ENCODE measurements at regions not wholly inside any gene's neighbourhood (a gene's known extent, or its start where the extent isn't known, plus 50 kb on each side); places are given as distances from the start of the nearest gene placed in this dataset.

- no peak overlapping the region for H3K4me3 ChIP-seq (ENCODE audit: low read depth, low read length)
- TF ChIP-seq CTCF (IDR thresholded peaks at IDR 0.05; ENCODE audit: borderline replicate concordance, insufficient read depth, low read depth, low read length) = no peak
Measured at GRCh38 chr1:55582084-55582483, 366.9 kb upstream of the USP24 start.

GRCh38 chr1:55580845-55581332 lies 365.7 kb upstream of the USP24 start:
- no peak for TF ChIP-seq CTCF (IDR thresholded peaks at IDR 0.05; ENCODE audit: borderline replicate concordance, insufficient read depth, low read depth, low read length)

DNA sequence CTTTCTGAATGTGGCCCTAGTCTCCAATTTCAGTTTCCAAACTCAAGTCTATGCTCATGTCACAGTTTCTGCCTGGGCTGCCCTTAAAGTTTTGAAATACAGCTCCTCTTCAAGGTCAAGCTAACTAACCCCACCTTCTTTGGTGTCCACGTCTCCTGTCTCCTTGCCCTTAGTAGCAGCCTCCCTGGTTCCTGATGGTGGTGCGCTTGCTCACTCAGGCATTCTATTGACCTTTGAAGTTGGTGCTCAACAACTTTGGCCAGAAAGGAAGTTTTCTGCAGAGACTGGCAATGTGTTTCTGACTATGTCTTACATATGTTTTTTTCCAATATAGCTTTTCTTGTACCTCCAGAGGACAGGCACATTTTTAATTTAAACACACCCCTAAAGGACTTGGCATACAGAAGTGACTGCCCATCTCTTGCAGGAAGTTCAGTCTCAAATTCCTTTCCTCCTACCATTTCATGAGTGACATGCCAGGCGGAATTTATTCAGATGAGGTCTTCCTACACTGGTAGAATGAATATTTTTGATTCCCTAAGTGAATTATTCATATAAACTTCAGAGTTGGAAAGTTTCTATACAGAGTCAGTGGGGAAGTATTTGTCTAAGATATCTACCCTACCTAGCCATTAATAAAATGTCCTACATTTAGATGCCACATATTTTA lies 364.3 kb upstream of the USP24 start:
- H3K4me3 ChIP-seq (ENCODE audit: low read depth, low read length) = no peak overlapping the region
- TF ChIP-seq CTCF (IDR thresholded peaks at IDR 0.05; ENCODE audit: borderline replicate concordance, insufficient read depth, low read depth, low read length) = no peak

More at GRCh38 chr1:55580845-55581332, 365.7 kb upstream of the USP24 start:
- no peak overlapping the region for H3K4me3 ChIP-seq (ENCODE audit: low read depth, low read length)

DNA sequence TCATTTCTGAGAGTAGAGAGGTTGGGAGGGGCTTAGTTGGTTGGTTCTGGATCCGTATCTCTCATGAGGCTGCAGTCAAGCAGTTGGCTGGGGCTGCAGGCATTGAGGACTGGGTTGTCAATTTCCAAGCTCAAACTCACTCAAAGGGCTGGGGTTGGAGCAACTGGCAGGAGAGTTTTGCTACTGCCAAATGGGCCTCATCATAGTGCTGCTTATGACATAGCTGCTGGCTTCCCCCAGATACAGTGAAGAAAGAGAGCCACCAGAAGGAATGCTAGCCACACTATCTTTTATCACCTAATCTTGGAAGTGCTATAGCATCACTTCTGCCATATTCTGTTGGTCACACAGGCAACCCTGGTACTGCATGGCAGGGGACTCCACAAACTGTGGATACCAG lies 363.5 kb upstream of the USP24 start:
- no peak overlapping the region for H3K4me3 ChIP-seq (ENCODE audit: low read depth, low read length)
- no peak for TF ChIP-seq CTCF (IDR thresholded peaks at IDR 0.05; ENCODE audit: borderline replicate concordance, insufficient read depth, low read depth, low read length)

DNA sequence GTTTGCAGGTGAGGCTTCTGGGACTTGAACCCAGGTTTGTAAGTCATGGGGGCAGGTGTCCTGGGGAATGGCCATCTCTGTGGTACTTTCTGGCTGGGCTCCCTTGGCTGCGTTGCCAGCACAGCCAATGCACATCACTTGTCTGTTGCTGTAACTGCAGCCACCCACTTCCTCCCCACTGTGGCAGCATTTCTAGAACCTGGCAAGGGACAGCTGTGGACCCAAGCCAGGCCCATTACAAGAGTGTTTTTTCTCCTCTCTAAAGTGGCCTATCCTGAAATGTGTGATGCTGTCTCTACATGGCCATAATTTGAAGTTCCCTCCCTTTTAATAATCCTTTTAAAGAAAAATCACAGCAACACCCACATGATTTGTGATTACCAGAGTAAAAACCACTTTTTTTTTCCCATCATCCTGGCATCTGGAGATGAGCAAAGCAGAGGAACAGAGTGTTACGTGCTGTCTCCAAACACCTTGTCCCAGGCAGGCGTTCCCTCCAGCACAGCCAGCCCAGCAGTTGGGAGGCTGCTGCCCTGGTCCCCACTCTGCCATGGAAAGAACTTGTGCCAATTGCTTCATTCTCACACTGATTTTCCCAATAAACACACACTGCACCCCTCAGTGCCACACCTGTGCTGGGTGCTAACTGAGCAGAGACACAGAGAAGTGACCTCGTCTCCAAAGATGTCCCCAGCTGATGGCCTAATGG lies 360.6 kb upstream of the USP24 start:
- no peak overlapping the region for H3K4me3 ChIP-seq (ENCODE audit: low read depth, low read length)
- no peak for TF ChIP-seq CTCF (IDR thresholded peaks at IDR 0.05; ENCODE audit: borderline replicate concordance, insufficient read depth, low read depth, low read length)

GRCh38 chr1:55574691-55575225 lies 359.6 kb upstream of the USP24 start:
- no peak for TF ChIP-seq CTCF (IDR thresholded peaks at IDR 0.05; ENCODE audit: borderline replicate concordance, insufficient read depth, low read depth, low read length)
- no peak overlapping the region for H3K4me3 ChIP-seq (ENCODE audit: low read depth, low read length)

Measured in GM12875 (cell line).